ENCODE measurements at regions not wholly inside any gene's neighbourhood (a gene's known extent, or its start where the extent isn't known, plus 50 kb on each side); places are given as distances from the start of the nearest gene placed in this dataset.

GRCh38 chr6:21501815-21502214, 91.7 kb upstream of the SOX4 start:
- TF ChIP-seq EZH2 (IDR thresholded peaks at IDR 0.05; ENCODE audit: insufficient read depth, low read length) (no peak), CTCF (IDR thresholded peaks at IDR 0.05; ENCODE audit: insufficient read depth, low read depth, low read length) (no peak)

Measured in astrocyte (in vitro differentiated cells and primary cell).